WI38 (cell line): ENCODE measurements at regions not wholly inside any gene's neighbourhood (a gene's known extent, or its start where the extent isn't known, plus 50 kb on each side); places are given as distances from the start of the nearest gene placed in this dataset.

ENCODE experiments used
- H3K4me3 ChIP-seq: 2 replicates; pipeline ENCODE4 v1.5.1; 2011; ENCODE audit warnings: low read depth, mild to moderate bottlenecking, control low read depth, low read length
- CTCF ChIP-seq: IDR thresholded peaks from 2 replicates; pipeline ENCODE4 v1.5.1; 2012; ENCODE audit warnings: low read depth, mild to moderate bottlenecking, control low read depth, low read length

- no peak for TF ChIP-seq CTCF
- no peak overlapping the region for H3K4me3 ChIP-seq
These were observed 312.9 kb downstream of the MN1 start for GRCh38 chr22:27488456-27489177.

GRCh38 chr22:27489178-27489675, 312.3 kb downstream of the MN1 start:
- no peak overlapping the region for H3K4me3 ChIP-seq
- no peak for TF ChIP-seq CTCF

- TF ChIP-seq CTCF: no peak
These were observed 311.5 kb downstream of the MN1 start for GRCh38 chr22:27490080-27490479.

GRCh38 chr22:27491888-27492287, 309.7 kb downstream of the MN1 start:
- no peak for TF ChIP-seq CTCF
- H3K4me3 ChIP-seq: no peak overlapping the region

More at GRCh38 chr22:27490080-27490479, 311.5 kb downstream of the MN1 start:
- H3K4me3 ChIP-seq: no peak overlapping the region

- TF ChIP-seq CTCF: no peak
These were observed 308.9 kb downstream of the MN1 start for GRCh38 chr22:27492566-27493201.

GRCh38 chr22:27493796-27494195, 307.8 kb downstream of the MN1 start:
- no peak for TF ChIP-seq CTCF
- no peak overlapping the region for H3K4me3 ChIP-seq

More at GRCh38 chr22:27492566-27493201, 308.9 kb downstream of the MN1 start:
- H3K4me3 ChIP-seq: no peak overlapping the region

GRCh38 chr22:27494785-27495184, 306.8 kb downstream of the MN1 start:
- no peak overlapping the region for H3K4me3 ChIP-seq
- no peak for TF ChIP-seq CTCF
